ENCODE measurements at regions not wholly inside any gene's neighbourhood (a gene's known extent, or its start where the extent isn't known, plus 50 kb on each side); places are given as distances from the start of the nearest gene placed in this dataset.

- in situ Hi-C loops (cut with MboI), result no loop called here
- no peak for TF ChIP-seq EZH2phosphoT487 (IDR thresholded peaks at IDR 0.05; ENCODE audit: insufficient read depth, low read depth)
- TF ChIP-seq EZH2 (IDR thresholded peaks at IDR 0.05; ENCODE audit: insufficient read depth, poor library complexity, severe bottlenecking), result no peak
- no peaks in the 10 kb centered on the region for H4K20me1 ChIP-seq (ENCODE audit: insufficient read depth)
- no peak overlapping the region for H3K4me2 ChIP-seq (ENCODE audit: unreplicated experiment)
- no peaks in the 10 kb centered on the region for H3F3A ChIP-seq (ENCODE audit: insufficient read depth)
- no peak for DNase-seq
- no peak overlapping the region for H3K4me3 ChIP-seq
- H3K9ac ChIP-seq, result no peak overlapping the region
- H2AFZ ChIP-seq, result no peak overlapping the region
- no peaks in the 10 kb centered on the region for H3K36me3 ChIP-seq (ENCODE audit: low read depth)
- H3K4me1 ChIP-seq (ENCODE audit: insufficient read depth), result no peaks in the 10 kb centered on the region; the same call in 1 of the 2 replicates
- no peaks in the 10 kb centered on the region for H3K9me3 ChIP-seq (ENCODE audit: low read depth)
- WGBS, 2 experiments (ENCODE audit: low coverage in 1 of 2, low lambda C conversion rate in 2 of 2, missing lambda C conversion rate in 2 of 2), result 29 to 30% methylated on average over 3 of the region's 3 CpGs
- no peak overlapping the region for H3K27ac ChIP-seq
- H3K27me3 ChIP-seq (replicated peaks; ENCODE audit: insufficient read depth), result peaks cover 24% of the 10 kb centered on the region
- no peaks in the 10 kb centered on the region for H3K79me2 ChIP-seq (ENCODE audit: insufficient read depth)
- H3K9me2 ChIP-seq (ENCODE audit: insufficient read depth), result no peaks in the 10 kb centered on the region
Observed at GRCh38 chr6:165872311-165872710, 209.3 kb upstream of the PDE10A start.

- Histone ChIP-seq H4K20me1 (ENCODE audit: insufficient read depth) (no peaks in the 10 kb centered on the region), H3K4me3 (no peak overlapping the region), H3K27ac (no peak overlapping the region), H3K4me1 (ENCODE audit: insufficient read depth) (no peaks in the 10 kb centered on the region), H3K9me3 (ENCODE audit: low read depth) (no peaks in the 10 kb centered on the region), H3K9ac (no peak overlapping the region), H3K9me2 (ENCODE audit: insufficient read depth) (no peaks in the 10 kb centered on the region), H3K36me3 (ENCODE audit: low read depth) (no peaks in the 10 kb centered on the region), H3F3A (ENCODE audit: insufficient read depth) (no peaks in the 10 kb centered on the region), H2AFZ (no peak overlapping the region), H3K27me3 (replicated peaks; ENCODE audit: insufficient read depth) (peaks cover 20% of the 10 kb centered on the region), H3K79me2 (ENCODE audit: insufficient read depth) (no peaks in the 10 kb centered on the region), H3K4me2 (ENCODE audit: unreplicated experiment) (no peak overlapping the region)
- in situ Hi-C loops (cut with MboI), result no loop called here
- TF ChIP-seq EZH2phosphoT487 (IDR thresholded peaks at IDR 0.05; ENCODE audit: insufficient read depth, low read depth) (no peak), EZH2 (IDR thresholded peaks at IDR 0.05; ENCODE audit: insufficient read depth, poor library complexity, severe bottlenecking) (no peak)
- no peak for DNase-seq
- 25 to 33% methylated on average over 3 of the region's 3 CpGs for WGBS, 2 experiments (ENCODE audit: low coverage in 1 of 2, low lambda C conversion rate in 2 of 2, missing lambda C conversion rate in 2 of 2)
Observed at GRCh38 chr6:165871571-165871970, 208.5 kb upstream of the PDE10A start.

DNA sequence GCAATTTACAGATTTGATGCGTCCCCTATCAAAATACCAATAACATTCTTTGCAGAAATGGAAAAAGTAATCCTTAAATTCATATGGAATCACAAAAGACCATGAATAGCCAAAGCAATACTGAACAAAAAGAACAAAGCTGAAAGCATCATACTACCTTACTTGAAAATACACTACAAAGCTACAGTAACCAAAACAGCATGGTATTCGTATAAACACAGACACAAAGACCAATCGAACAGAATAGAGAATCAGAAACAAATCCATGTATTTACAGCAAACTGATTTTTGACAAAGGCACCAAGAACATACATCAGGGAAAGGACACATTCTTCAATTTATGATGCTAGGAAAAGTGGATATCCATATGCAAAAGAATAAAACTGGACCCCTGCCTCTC, 206.5 kb upstream of the PDE10A start:
- H3K36me3 ChIP-seq (ENCODE audit: low read depth), result no peaks in the 10 kb centered on the region
- H3K4me1 ChIP-seq (ENCODE audit: insufficient read depth), result no peaks in the 10 kb centered on the region
- WGBS, 2 experiments (ENCODE audit: low coverage in 1 of 2, low lambda C conversion rate in 2 of 2, missing lambda C conversion rate in 2 of 2), result 35 to 37% methylated on average over 3 of the region's 3 CpGs
- H4K20me1 ChIP-seq (ENCODE audit: insufficient read depth), result no peaks in the 10 kb centered on the region
- no peak overlapping the region for H3K4me3 ChIP-seq
- no peaks in the 10 kb centered on the region for H3K9me2 ChIP-seq (ENCODE audit: insufficient read depth)
- 0 out of 2 replicates have a peak, but pooled peaks cover under 1% of the 10 kb centered on the region for H3K27me3 ChIP-seq (replicated peaks; ENCODE audit: insufficient read depth)
- in situ Hi-C loops (cut with MboI), result no loop called here
- no peak for DNase-seq
- no peaks in the 10 kb centered on the region for H3F3A ChIP-seq (ENCODE audit: insufficient read depth)
- no peaks in the 10 kb centered on the region for H3K9me3 ChIP-seq (ENCODE audit: low read depth)
- H3K9ac ChIP-seq, result no peak overlapping the region
- H3K79me2 ChIP-seq (ENCODE audit: insufficient read depth), result no peaks in the 10 kb centered on the region
- TF ChIP-seq EZH2phosphoT487 (IDR thresholded peaks at IDR 0.05; ENCODE audit: insufficient read depth, low read depth), result no peak
- no peak for TF ChIP-seq EZH2 (IDR thresholded peaks at IDR 0.05; ENCODE audit: insufficient read depth, poor library complexity, severe bottlenecking)
- H3K27ac ChIP-seq, result no peak overlapping the region
- H3K4me2 ChIP-seq (ENCODE audit: unreplicated experiment), result no peak overlapping the region
- no peak overlapping the region for H2AFZ ChIP-seq

DNA sequence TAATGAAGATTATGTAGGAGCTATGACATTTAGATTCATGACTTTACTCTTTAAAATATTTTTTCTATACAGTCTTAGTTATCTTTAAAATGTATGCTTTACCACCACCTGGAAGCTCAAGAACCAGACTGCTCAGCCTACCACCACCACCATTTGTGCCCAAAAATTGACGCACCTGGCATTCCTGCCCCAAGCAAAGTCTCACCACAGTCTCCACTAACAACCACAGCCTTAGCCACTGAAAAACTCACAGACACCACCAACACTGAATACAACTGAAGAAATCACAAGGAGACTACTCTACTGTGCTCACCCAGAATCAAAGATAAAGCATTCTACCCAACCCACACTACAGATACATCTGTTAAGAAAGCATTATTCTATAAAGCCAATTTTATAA, 201.9 kb upstream of the PDE10A start:
- in situ Hi-C loops (cut with MboI), result no loop called here
- no peak for DNase-seq
- Histone ChIP-seq H3K9me3 (ENCODE audit: low read depth) (no peaks in the 10 kb centered on the region), H3F3A (ENCODE audit: insufficient read depth) (no peaks in the 10 kb centered on the region), H3K4me2 (ENCODE audit: unreplicated experiment) (no peak overlapping the region), H3K9ac (no peak overlapping the region), H3K27me3 (replicated peaks; ENCODE audit: insufficient read depth) (no peaks in the 10 kb centered on the region), H3K27ac (no peak overlapping the region), H3K79me2 (ENCODE audit: insufficient read depth) (no peaks in the 10 kb centered on the region), H3K9me2 (ENCODE audit: insufficient read depth) (no peaks in the 10 kb centered on the region), H2AFZ (no peak overlapping the region), H3K36me3 (ENCODE audit: low read depth) (no peaks in the 10 kb centered on the region), H4K20me1 (ENCODE audit: insufficient read depth) (no peaks in the 10 kb centered on the region), H3K4me1 (ENCODE audit: insufficient read depth) (no peaks in the 10 kb centered on the region), H3K4me3 (no peak overlapping the region)
- WGBS, 2 experiments (ENCODE audit: low coverage in 1 of 2, low lambda C conversion rate in 2 of 2, missing lambda C conversion rate in 2 of 2), result 44 to 50% methylated on average over 1 of the region's 1 CpG
- TF ChIP-seq EZH2phosphoT487 (IDR thresholded peaks at IDR 0.05; ENCODE audit: insufficient read depth, low read depth), result no peak
- no peak for TF ChIP-seq EZH2 (IDR thresholded peaks at IDR 0.05; ENCODE audit: insufficient read depth, poor library complexity, severe bottlenecking)

DNA sequence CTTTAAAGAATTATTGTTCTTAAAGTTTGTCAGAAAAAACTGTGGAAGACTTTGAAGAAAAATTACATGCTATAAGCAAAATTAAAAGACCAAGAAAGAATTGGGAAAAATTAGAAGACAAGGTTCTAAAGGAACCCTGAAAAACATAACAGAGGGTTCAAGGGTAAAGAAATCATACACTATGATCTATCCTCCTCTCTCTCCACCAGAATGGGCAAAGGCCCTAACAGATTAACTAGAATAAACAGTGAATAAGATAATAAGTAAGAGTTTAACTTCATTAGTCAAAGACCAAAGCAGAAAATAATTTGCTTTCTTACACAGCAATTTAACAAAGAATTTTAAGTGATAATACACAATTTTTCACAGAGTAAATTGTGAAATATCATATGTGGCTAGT, 201.2 kb upstream of the PDE10A start:
- H3K4me2 ChIP-seq (ENCODE audit: unreplicated experiment), result no peak overlapping the region
- H3K79me2 ChIP-seq (ENCODE audit: insufficient read depth), result no peaks in the 10 kb centered on the region
- no peaks in the 10 kb centered on the region for H3K27me3 ChIP-seq (replicated peaks; ENCODE audit: insufficient read depth)
- H3K9me3 ChIP-seq (ENCODE audit: low read depth), result no peaks in the 10 kb centered on the region
- TF ChIP-seq EZH2phosphoT487 (IDR thresholded peaks at IDR 0.05; ENCODE audit: insufficient read depth, low read depth) (no peak), EZH2 (IDR thresholded peaks at IDR 0.05; ENCODE audit: insufficient read depth, poor library complexity, severe bottlenecking) (no peak)
- DNase-seq, result no peak
- no peaks in the 10 kb centered on the region for H3K4me1 ChIP-seq (ENCODE audit: insufficient read depth)
- H4K20me1 ChIP-seq (ENCODE audit: insufficient read depth), result no peaks in the 10 kb centered on the region
- H3K36me3 ChIP-seq (ENCODE audit: low read depth), result no peaks in the 10 kb centered on the region
- H3F3A ChIP-seq (ENCODE audit: insufficient read depth), result no peaks in the 10 kb centered on the region
- H3K9me2 ChIP-seq (ENCODE audit: insufficient read depth), result no peaks in the 10 kb centered on the region
- H3K27ac ChIP-seq, result no peak overlapping the region
- H2AFZ ChIP-seq, result no peak overlapping the region
- no peak overlapping the region for H3K9ac ChIP-seq
- in situ Hi-C loops (cut with MboI), result no loop called here
- H3K4me3 ChIP-seq, result no peak overlapping the region
